GM19035 (cell line): ENCODE measurements at regions not wholly inside any gene's neighbourhood (a gene's known extent, or its start where the extent isn't known, plus 50 kb on each side); places are given as distances from the start of the nearest gene placed in this dataset.
"Not testable (repeated sequence)": the region's sequence is repeated elsewhere in the genome, so short reads cannot be mapped to it uniquely, and the experiment has no call there.

Experiments used
- ATAC-seq: cut with Tn5 transposase; IDR thresholded peaks from one replicate; pipeline ENCODE4 v1.9.1; 2021; ENCODE audit not compliant: unreplicated experiment

DNA sequence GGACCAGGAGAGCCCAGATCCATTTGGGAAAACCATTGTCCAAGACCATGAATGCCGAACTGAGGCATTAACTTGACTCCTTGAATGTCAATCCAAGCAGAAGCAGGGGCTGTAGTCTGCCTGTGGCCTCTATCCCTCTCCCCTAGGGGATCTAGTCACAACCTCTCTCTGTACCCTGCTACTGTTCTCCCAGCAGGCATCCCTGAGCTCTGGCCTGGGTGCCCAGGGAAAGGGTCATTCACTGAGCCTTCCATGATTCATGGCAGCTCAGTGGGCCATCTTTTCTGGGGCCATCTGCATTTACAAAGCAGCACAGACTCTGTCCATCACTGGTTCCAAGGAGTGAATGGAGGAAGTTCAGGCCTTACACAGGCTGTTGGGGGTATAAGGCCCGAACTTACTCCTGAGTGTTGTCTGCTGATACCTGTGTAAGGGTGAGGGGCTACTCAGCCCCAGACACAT lies 151.8 kb downstream of the ZFP36L2 start:
- no peak for ATAC-seq

DNA sequence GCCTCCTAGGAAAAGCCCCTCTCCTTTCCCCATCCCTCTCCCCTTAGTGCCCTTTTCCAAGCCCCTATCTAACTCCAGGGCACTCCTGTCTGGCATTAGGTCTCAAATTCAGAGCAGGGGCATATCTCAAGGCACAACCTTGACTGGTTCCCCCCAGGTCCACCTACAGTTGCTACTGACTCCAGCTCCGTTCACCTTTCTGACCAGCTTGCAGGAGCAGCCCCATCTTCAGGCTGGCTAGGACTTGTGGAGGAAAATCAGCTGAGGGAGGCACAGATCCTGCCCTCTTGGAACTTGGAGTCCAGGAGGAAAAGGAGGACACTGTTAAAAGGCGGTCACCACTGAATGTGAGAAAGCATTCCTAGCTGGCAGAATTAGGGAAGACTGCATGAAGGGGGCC lies 152.4 kb downstream of the ZFP36L2 start:
- no peak for ATAC-seq

DNA sequence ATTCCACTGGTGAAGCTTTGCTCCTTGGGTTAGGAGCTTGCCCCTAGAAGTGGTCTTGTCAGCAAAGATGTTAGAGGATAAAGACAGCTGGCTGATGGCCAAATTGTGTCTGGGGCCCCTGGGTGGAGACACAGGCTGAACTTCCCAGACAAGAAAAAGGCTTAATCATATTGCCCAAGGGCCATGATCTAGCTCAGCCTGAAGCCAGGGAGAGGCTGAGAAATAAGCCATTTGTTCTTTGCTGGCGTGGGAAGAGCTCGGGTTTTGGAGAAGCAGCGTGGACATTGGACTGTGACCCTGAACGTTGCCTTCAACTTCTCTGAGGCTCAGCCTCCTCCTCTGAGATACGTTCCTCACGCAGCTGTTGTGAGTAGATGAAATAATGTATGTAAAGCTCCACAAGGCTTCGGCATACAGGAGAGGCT lies 153.0 kb downstream of the ZFP36L2 start:
- ATAC-seq = no peak

DNA sequence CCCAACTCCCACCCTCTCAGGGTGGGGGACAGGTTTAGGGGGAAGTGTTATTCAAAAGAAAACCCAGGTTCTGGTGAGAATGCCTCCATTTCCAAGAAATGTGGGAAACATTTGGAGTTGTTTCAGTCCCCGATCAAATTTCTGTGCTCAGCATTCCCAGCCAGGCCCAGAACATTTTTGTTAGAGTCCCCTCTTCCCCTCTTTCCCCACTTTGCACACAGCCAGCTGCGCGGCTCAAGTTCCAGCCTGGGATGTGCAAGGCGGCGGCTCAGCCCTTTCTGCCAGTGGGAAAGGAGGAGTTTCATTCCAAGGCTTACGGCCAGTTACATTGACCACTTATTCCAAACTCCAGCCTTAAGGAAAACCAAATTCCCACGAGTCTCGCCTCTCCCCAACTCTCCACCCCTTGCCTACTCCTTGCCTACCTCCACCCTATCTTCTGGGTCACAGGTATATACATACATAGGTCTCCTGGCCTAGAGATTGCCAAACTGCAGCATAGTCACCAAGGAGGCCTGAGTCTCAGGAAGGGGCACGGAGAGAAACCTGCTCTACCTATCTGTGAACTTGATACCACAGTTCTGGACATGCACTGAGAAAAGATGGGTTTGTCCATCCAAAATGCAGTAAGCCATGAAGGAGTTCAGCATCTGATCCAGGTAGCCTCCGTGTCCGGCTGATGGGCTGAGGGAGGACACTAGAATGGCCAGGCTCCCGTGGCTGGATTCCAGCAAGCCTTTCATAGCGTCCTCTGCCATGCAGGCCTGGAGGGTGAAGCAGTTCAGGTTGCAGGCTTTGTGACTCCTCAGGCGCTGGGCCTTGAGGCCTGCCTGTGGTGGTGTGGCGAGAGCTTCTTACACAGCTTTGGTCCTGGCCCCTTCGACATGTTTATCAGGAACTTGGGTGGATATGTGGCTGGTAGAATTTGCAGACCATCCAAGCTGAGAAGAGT lies 154.5 kb downstream of the ZFP36L2 start:
- no peak for ATAC-seq

DNA sequence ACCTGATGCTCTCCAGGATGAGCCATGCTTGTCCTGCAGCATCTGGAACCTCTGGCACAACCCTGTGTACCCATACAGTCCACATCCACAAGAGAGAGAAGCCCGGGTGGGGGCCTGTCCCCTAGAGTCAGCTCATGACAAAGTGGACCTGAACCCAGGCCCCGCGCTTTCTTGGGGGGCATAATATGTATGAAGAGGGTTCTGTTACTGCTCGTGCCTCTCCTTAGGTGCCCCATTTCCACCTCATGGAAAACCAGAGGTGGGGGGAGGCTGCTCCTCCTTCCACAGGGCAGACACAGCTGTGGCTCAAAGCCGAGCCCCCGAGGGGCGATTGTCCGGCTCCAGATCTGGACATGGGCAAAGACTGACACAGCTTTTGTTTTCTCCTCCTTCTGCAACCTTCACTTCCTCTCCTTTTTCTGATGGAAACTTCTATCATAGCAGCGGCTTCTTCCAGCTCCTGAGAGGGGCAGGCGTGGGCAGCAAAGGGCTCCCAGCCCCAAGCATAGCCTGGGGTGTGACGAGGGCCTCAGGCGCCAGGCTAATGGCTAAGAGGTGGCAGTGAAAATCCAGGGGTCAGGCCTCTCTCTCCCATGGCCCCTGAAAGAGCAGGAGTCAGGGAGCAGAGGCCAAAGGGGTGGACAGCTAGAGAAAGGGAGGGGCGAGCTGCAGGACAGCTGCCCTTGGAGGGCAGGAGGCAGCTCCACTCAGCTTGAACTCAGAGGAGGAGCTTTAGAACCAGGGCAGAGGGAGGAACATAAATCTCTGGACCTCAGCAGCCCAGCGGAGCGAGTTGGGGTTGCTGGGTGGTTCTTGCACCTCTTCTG lies 155.5 kb downstream of the ZFP36L2 start:
- no peak for ATAC-seq

DNA sequence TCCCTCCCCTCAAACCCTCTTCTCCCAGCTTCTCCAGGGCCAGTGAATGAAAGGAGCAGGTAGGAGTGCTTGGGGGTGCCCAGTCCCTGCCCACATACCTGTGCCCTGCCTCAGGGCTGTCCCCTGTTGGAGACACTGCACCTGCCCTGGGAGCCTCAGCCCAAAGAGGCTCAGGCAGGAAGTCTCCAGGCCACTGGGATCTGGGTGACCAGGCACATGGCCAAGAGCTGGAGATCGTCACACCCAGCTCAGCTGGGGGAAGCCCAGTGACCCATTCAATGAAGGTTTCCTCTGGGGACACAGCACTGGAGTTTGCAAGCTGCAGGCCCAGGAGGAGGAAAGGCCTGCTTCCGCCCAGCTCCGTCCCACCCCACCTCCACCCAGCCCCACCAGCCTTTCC lies 156.4 kb downstream of the ZFP36L2 start:
- no peak for ATAC-seq

DNA sequence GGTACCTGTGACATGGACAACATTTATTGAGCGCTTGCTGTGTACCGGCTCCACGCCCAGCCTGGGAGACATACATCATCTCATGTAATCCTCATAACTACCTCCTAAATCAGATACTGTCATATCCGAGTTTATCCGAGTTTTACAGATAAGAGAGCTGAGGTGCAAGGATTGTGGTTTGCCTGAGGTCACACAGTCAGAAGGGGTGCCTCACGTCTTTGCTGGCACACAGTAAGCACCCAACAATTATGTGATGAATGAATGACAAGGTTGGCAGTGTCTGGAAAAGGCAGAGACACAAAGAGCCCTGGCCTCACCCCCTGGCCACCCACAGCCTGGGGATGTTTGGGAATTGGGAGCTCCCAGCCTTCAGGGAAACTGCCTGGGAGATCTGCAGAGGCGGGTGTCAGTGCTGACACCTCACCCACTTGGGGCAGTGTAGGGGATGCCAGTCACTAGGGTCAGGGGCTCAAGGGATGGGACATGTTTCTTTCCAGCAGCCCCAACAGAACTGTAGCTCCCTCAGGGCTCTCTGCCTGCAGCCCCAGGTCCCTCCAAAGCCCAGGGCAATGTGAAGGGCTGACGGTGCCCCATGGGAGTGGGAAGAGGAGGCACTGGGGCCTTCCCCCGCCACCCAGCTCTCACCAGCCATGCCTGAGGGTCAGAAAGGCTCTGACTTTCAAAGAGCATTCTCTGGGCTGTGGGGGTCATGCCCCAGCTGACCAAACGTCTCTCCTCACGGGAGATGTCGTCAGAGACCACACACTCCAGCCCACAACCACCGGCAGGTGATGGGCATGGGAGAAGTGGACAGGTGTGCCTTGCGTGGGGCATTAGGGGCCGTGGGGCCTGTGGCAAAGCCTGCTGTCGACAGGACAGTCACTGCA lies 157.5 kb downstream of the ZFP36L2 start:
- no peak for ATAC-seq

DNA sequence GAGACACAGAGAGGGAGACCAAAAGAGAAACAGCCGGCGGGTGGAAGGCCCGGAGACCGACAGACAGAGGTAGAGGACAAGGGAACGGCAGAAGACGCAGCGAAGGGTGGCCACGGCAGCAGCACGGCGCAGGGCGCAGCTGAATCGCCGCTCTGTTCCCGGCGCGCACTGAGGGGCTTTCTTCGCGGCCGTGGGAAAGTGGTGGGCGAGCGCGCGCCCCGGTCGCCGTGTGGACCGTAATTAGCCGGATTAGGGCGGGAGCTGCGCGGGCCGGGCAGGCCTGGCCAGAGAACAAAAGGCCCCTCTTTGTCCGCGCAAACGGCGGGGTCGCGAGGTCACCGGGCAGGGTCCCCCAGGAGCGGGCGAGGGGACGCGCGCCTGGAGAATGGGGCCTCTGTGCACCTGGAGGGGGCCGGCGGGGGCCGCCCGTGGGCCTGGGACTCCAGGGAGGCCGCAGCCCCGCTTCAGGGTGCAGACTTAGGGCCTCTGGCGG lies 158.3 kb downstream of the ZFP36L2 start:
- ATAC-seq = no peak

DNA sequence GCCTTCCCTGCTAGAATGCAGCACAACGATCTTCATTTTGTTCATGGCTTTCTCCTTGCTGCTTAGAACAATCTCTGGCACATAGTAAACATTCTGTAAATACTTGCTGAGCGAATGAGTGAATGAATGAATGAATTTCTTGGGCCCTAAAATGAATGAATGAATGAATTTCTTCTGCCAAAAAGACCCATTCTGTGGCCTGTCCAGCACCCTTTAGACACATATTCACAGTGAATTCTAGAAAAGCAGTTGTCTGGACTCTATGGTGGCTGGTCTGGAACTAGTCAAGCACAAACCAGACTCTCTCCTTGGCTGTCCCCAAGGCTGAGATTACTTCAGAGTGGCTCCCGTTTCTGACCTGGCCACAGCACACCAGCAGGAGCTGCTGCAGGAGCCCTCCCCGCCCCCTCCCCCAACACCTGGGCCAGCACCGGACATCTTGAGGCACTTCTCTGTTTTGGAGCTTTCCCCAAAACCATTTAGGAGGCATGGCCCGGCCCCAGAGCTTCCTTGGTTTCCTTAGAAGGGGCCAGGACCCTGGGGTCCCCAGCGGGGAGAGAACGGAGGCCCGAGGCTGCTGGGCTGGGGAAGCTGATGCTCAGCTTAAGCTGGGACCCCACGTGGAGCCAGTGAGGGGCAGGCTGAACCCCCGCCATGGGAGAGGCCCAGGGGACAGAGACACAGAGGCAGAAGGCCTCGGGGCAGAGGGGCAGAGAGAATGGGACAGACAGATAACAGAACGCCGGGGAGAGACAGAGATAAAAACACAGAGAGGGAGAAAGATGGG lies 159.0 kb downstream of the ZFP36L2 start:
- ATAC-seq = no peak

DNA sequence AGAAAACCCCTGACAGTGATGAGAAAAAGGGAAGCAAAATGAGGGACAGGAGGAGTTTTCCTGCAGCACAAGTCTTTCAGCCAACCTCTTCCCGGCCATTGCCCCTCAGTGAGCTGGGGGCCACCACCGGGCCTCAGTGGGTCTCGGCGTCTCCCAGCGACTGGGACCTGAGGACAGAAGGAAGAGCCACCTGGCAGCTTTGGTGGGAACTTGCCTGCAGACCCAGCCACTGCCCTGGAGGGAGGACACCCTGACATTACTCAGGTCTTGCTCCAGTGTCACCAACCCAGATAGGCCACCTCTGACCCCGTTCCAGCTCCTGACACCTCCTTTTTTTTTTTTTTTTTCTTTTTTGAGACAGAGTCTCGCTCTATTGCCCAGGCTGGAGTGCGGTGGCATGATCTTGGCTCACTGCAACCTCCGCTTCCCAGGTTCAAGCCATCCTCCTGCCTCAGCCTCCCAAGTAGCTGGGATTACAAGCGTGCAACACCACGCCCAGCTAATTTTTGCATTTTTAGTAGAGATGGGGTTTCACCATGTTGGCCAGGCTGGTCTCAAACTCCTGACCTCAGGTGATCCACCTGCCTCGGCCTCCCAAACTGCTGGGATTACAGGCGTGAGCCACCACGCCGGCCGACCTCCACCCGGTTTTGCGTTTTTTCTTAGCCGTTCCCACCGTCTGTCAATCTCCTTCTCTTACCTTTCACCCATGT lies 159.7 kb downstream of the ZFP36L2 start:
- ATAC-seq = not testable (repeated sequence)

DNA sequence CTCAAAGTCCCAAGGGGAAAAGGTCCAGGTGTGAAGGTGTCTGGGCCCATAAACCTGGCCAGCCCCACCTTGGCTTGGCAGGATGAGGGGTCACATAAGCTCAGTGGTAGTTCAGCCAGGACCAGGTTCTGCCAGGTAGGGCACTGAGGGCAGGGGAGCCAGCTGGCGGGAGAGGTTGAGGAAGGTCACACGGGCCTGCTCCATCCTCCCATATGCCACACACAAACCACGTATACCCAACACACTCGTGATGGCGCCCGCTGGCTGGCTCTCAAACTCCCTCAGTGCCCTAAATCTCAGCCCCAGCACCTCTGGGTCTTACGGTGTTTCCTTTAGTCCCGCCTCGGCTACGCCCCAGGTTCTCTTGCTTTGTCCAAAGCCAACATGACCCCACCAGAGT lies 160.5 kb downstream of the ZFP36L2 start:
- ATAC-seq = no peak

DNA sequence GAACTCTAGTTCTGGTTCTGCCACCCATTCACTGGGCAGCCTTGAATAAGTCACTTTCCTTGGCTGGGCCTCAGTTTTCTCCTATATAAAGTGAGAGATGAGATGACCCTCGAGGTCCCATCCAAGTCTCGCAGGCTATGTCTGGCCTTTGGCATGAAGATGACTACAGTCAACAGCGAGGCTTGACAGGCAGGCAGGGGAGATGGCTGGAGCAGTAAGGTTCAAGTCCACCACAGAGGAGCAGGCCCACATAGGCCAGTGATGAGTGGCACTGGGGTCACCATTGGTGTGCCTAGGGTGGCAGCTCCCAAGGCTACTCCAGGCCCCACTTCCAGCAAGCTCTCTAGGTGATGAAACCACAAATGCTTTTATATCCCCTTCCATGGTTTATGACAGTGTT lies 161.4 kb downstream of the ZFP36L2 start:
- no peak for ATAC-seq

DNA sequence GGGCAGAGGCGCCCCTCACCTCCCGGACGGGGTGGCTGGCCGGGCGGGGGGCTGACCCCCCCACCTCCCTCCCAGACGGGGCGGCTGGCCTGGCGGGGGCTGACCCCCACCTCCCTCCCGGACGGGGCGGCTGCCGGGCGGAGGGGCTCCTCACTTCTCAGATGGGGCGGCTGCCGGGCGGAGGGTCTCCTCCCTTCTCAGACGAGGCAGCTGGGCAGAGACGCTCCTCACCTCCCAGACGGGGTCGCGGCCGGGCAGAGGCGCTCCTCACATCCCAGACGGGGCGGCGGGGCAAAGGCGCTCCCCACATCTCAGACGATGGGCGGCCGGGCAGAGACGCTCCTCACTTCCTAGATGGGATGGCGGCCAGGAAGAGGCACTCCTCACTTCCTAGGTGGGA lies 163.3 kb downstream of the ZFP36L2 start:
- not testable (repeated sequence) for ATAC-seq

DNA sequence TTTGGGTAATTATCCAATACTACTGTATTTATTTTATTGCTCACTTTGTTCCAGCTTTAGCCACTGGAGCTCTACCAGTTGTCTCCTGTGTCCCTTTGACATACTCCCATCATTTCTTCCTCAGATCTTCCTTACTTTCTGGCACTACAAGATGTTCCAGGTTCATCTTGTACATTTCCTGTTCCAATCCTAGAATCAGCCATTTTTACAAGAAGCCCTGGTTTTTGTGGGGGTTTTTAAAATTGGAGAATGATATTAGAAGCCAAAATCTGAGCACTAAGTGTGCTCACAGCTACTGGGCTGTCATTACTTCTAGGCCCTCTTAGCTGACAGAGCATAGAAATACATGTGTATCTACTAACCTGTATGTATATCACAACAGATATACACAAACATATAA lies 164.3 kb downstream of the ZFP36L2 start:
- no peak for ATAC-seq

DNA sequence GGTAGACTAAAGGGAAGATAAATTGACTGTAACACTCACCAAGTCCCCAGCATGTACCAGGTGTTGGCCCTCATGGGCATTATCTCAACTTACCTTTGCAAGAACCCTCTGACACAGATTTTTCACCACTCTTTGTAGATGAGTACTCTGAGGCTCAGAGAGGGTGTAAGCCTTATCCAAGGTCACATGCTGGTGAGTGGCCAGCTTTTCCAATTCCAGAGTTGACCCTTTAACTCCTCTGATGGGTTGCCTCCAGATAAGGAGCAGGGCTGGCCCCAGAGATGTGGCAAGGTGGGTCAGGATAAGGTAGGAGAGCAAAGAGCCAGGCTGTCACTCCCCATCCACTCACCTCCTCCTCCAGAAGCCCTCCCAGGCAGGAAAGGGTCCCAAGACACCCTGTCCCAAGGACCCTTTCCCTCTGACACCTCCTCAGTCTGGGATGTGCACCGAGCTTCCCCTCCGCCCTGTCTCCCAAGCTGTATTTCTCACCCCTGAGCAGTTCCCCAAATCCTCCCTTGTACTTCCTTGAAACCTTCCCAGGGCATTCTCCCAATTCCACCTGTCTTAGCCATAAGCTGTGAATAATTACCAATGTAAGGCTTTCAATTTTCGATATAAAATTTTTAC lies 165.9 kb downstream of the ZFP36L2 start:
- no peak for ATAC-seq

DNA sequence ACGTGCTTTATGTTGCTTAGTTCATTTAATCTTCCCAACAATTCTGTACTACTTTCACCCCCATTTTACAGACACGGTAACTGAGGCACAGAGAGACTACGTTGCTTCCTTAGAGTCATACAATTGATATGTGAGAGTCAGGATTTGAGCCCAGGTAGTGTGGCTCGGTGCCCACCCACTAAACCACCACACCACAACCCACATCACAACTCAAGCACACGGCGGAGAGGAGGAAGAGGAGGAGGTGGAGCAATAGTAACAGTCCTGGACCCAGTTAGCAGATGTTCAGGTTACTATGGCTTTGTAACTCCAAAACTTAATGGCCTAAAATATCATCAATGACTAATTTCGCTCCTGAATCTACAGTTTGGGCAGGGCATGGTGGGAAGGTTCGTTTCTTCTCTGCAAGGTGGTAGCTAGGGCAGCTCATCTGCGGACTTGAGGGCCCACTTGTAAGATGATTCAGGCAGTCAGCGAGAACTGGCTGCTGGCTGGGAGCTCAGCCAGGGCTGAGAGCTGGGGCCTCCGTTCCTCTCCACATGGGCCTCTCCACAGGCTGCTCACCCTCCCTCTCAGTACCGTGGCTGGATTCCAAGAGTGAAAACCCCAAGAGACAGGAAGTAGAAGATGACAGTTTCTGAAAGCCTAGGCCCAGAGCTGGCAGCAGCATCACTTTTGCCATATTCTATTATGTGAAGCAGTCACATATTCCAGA lies 167.1 kb downstream of the ZFP36L2 start:
- no peak for ATAC-seq

DNA sequence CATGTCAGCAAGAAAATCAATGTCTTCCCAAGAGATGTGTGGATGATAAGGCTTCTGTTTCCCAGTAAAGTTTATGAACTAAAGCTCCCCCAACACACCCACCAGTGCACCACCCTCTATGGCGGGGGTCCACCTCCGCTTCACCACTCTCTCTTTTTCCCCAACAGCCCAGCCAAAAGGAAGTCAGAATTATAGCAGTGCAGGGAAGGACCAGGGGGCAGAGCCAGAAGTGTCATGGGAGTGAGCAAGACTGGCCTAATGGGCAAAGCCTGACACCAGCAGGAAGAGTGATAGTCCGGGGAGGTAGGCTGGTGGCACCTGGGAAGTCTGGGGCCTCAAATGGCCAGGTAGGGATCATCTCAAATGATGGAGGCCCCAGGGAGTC lies 167.7 kb downstream of the ZFP36L2 start:
- no peak for ATAC-seq
